H1 (cell line): ENCODE measurements at regions not wholly inside any gene's neighbourhood (a gene's known extent, or its start where the extent isn't known, plus 50 kb on each side); places are given as distances from the start of the nearest gene placed in this dataset.

Source experiments
- EP300 ChIP-seq, 2 experiments: IDR thresholded peaks; 1 replicate in 1 of 2; 2 replicates in 1 of 2; pipeline ENCODE4 v1.6.1; 2011 to 2012; ENCODE audit warnings: low read depth in 2 of 2, low read length in 2 of 2, mild to moderate bottlenecking in 2 of 2, borderline replicate concordance in 1 of 2, inconsistent platforms in 1 of 2, moderate library complexity in 1 of 2
- EZH2 ChIP-seq: fragments of 200-600 bp; sonication (generic); IDR thresholded peaks from 2 replicates; pipeline ENCODE4 v1.7.1; 2012; ENCODE audit warnings: low read depth, mild to moderate bottlenecking, moderate library complexity, low read length, inconsistent platforms; ENCODE audit not compliant: severe bottlenecking
- JUND ChIP-seq: IDR thresholded peaks from 2 replicates; pipeline ENCODE4 v1.6.1; 2011; ENCODE audit warnings: mild to moderate bottlenecking, improper control_type of control experiment, low read length
- POLR2AphosphoS5 ChIP-seq: IDR thresholded peaks from 2 replicates; pipeline ENCODE4 v1.6.1; 2011; ENCODE audit warnings: low read depth, low read length
- RFX5 ChIP-seq: IDR thresholded peaks from 2 replicates; pipeline ENCODE4 v1.6.1; 2011; ENCODE audit warnings: low read depth, low read length, improper control_type of control experiment, borderline replicate concordance
- TBP ChIP-seq: IDR thresholded peaks from 2 replicates; pipeline ENCODE4 v1.6.1; 2011; ENCODE audit warnings: low read depth, low read length, improper control_type of control experiment
- TF ChIP-seq, protein P1 (sequence below), 3 experiments: IDR thresholded peaks; 1 replicate in 2 of 3; 2 replicates in 1 of 3; pipeline versions ENCODE4 v1.5.1 to v1.6.1; 2011; ENCODE audit warnings: low read length in 3 of 3, mild to moderate bottlenecking in 3 of 3, inconsistent platforms in 2 of 3, low read depth in 1 of 3, moderate library complexity in 1 of 3; ENCODE audit not compliant: insufficient read depth in 1 of 3; ENCODE audit errors: control extremely low read depth in 1 of 3
- TF ChIP-seq, protein P2 (sequence below): IDR thresholded peaks from 2 replicates; pipeline ENCODE4 v1.6.1; 2012; ENCODE audit warnings: inconsistent platforms

DNA sequence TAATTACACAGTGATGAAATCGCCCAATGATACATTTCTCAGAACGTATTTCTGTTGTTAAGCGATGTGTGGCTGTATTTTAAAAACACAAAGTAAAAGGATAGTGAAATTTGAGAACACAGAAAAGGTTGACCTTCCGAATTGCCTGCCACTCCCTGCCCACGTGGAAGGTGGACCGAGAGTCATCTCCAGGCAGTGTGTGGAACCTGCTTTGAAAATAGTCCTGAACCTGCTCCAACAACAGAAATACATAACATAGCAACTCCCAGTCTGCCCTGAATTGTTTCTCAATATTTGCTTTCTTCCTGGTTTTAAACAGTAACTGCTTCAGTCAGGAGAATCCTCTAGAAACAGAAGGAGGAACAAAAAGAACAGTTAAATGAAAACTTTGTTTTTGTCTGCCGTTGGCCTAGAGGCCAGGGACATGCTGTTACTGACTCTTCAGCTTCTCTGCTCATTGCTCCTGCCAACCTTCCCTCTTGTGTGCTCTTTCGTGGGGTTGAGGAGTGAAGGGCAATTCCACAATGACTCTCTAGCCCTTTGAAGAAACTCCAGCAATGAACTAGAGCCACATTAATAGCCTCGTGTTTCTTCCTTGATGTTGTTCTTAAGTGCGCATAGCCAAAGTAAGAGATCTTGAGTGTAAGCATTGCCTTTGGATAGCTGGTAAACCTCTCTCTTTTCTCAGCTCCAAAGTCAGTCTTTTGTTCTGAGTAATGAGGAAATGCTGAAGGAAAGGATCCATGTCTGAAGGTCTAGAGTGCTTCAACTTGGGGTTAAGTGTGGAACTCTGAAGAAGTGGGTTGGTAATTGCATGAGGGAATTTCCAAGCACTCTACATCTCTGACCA lies 452.5 kb upstream of the CCL2 start:
- TF ChIP-seq, protein P1, sequence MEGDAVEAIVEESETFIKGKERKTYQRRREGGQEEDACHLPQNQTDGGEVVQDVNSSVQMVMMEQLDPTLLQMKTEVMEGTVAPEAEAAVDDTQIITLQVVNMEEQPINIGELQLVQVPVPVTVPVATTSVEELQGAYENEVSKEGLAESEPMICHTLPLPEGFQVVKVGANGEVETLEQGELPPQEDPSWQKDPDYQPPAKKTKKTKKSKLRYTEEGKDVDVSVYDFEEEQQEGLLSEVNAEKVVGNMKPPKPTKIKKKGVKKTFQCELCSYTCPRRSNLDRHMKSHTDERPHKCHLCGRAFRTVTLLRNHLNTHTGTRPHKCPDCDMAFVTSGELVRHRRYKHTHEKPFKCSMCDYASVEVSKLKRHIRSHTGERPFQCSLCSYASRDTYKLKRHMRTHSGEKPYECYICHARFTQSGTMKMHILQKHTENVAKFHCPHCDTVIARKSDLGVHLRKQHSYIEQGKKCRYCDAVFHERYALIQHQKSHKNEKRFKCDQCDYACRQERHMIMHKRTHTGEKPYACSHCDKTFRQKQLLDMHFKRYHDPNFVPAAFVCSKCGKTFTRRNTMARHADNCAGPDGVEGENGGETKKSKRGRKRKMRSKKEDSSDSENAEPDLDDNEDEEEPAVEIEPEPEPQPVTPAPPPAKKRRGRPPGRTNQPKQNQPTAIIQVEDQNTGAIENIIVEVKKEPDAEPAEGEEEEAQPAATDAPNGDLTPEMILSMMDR (IDR thresholded peaks at IDR 0.05; ENCODE audit: control extremely low read depth in 1 of 3, insufficient read depth in 1 of 3, low read depth in 1 of 3, low read length in 3 of 3): no peak
- TF ChIP-seq EZH2 (no peak), POLR2AphosphoS5 (no peak), TBP (no peak), EP300 (IDR thresholded peaks at IDR 0.05; ENCODE audit: borderline replicate concordance in 1 of 2, low read depth in 2 of 2, low read length in 2 of 2) (no peak), JUND (no peak), RFX5 (no peak)
- TF ChIP-seq, protein P2, sequence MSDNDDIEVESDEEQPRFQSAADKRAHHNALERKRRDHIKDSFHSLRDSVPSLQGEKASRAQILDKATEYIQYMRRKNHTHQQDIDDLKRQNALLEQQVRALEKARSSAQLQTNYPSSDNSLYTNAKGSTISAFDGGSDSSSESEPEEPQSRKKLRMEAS: no peak
